ENCODE measurements at regions not wholly inside any gene's neighbourhood (a gene's known extent, or its start where the extent isn't known, plus 50 kb on each side); places are given as distances from the start of the nearest gene placed in this dataset.

GRCh38 chr1:209116705-209117104, 466.8 kb upstream of the CAMK1G start:
- TF ChIP-seq CTCF (IDR thresholded peaks at IDR 0.05) (no peak), POLR2A (IDR thresholded peaks at IDR 0.05) (no peak)
